ENCODE measurements at regions not wholly inside any gene's neighbourhood (a gene's known extent, or its start where the extent isn't known, plus 50 kb on each side); places are given as distances from the start of the nearest gene placed in this dataset.

DNA sequence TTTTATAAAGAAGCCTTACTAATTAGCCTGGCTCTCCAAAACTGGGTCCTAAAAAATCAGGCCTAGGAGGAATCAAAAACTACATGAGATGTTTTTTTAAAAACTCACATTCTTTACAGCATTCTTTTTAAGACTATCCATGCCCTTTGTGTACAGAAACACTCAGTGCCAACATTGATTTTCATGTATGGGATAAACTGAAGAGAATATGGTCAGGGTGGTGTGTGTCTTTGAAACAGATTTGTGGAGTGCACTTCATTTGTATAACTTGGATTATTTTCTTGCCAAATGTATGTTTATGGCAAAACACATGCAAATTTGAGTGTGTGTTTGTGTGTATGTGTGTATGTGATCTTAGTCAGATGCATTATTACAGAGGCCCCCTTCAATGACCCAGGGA is 283.6 kb upstream of the ATP5MC3 start:
- TF ChIP-seq, protein P1, sequence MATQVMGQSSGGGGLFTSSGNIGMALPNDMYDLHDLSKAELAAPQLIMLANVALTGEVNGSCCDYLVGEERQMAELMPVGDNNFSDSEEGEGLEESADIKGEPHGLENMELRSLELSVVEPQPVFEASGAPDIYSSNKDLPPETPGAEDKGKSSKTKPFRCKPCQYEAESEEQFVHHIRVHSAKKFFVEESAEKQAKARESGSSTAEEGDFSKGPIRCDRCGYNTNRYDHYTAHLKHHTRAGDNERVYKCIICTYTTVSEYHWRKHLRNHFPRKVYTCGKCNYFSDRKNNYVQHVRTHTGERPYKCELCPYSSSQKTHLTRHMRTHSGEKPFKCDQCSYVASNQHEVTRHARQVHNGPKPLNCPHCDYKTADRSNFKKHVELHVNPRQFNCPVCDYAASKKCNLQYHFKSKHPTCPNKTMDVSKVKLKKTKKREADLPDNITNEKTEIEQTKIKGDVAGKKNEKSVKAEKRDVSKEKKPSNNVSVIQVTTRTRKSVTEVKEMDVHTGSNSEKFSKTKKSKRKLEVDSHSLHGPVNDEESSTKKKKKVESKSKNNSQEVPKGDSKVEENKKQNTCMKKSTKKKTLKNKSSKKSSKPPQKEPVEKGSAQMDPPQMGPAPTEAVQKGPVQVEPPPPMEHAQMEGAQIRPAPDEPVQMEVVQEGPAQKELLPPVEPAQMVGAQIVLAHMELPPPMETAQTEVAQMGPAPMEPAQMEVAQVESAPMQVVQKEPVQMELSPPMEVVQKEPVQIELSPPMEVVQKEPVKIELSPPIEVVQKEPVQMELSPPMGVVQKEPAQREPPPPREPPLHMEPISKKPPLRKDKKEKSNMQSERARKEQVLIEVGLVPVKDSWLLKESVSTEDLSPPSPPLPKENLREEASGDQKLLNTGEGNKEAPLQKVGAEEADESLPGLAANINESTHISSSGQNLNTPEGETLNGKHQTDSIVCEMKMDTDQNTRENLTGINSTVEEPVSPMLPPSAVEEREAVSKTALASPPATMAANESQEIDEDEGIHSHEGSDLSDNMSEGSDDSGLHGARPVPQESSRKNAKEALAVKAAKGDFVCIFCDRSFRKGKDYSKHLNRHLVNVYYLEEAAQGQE (IDR thresholded peaks at IDR 0.05; ENCODE audit: insufficient replicate concordance, low read depth), result no peak
- TF ChIP-seq, protein P2, sequence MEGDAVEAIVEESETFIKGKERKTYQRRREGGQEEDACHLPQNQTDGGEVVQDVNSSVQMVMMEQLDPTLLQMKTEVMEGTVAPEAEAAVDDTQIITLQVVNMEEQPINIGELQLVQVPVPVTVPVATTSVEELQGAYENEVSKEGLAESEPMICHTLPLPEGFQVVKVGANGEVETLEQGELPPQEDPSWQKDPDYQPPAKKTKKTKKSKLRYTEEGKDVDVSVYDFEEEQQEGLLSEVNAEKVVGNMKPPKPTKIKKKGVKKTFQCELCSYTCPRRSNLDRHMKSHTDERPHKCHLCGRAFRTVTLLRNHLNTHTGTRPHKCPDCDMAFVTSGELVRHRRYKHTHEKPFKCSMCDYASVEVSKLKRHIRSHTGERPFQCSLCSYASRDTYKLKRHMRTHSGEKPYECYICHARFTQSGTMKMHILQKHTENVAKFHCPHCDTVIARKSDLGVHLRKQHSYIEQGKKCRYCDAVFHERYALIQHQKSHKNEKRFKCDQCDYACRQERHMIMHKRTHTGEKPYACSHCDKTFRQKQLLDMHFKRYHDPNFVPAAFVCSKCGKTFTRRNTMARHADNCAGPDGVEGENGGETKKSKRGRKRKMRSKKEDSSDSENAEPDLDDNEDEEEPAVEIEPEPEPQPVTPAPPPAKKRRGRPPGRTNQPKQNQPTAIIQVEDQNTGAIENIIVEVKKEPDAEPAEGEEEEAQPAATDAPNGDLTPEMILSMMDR (IDR thresholded peaks at IDR 0.05; ENCODE audit: insufficient read depth, low read length), result no peak

Measured in HL-60 (cell line).